ENCODE measurements at regions not wholly inside any gene's neighbourhood (a gene's known extent, or its start where the extent isn't known, plus 50 kb on each side); places are given as distances from the start of the nearest gene placed in this dataset.

DNA sequence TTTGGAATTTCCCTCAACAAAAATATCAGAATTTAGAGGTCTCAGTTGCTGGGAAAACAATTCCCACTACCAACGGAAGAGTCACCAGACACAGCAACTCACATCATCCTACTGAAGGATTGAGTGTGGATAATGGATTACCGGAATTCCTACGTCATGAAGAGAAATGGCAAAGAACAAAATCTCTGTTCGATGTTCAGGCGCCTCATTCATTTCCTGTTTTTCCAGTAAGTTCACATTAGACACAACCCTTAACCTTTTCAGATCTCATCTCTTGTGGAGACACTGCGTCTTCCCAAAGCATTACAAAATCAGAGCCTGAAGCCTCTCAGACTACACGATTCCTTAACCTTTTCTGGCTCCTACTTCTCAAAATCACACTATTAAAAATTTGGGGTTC is 58.5 kb upstream of the CPEB2 start:
- H3T11ph ChIP-seq (ENCODE audit: low read length) = no peak overlapping the region
- no peak for DNase-seq
- no peak overlapping the region for H3K27ac ChIP-seq (ENCODE audit: insufficient read length, low read depth, low read length)
- H3K4me2 ChIP-seq (ENCODE audit: insufficient read depth, insufficient read length, low read length) = no peak overlapping the region
- H3K9me3 Mint-ChIP-seq = peaks cover 3 to 6% of the 10 kb centered on the region in 2 experiments; a peak in 2 of 5 replicates
- H3K9ac ChIP-seq (ENCODE audit: extremely low read depth, insufficient read length, low read length) = no peak overlapping the region
- no peak overlapping the region for H3K4me3 Mint-ChIP-seq
- no peak overlapping the region for H4K8ac ChIP-seq (replicated peaks; ENCODE audit: insufficient read length, low read depth, low read length)
- H3K9me3 ChIP-seq (ENCODE audit: control insufficient read depth, low read depth, low read length) = no peaks in the 10 kb centered on the region
- H4K91ac ChIP-seq (ENCODE audit: insufficient read length, low read depth, low read length) = no peak overlapping the region
- H3K79me1 ChIP-seq (ENCODE audit: insufficient read depth, low read depth, low read length, poor library complexity, severe bottlenecking) = no peaks in the 10 kb centered on the region
- H3K4me1 Mint-ChIP-seq = no peaks in the 10 kb centered on the region
- H3K56ac ChIP-seq (ENCODE audit: insufficient read length, low read depth, low read length) = no peak overlapping the region
- no peaks in the 10 kb centered on the region for H3K4me1 ChIP-seq (ENCODE audit: insufficient read depth, low read length)
- no peak overlapping the region for H2AFZ ChIP-seq (ENCODE audit: low read length)
- H3K79me2 ChIP-seq (ENCODE audit: insufficient read depth, low read length) = no peaks in the 10 kb centered on the region
- H3K18ac ChIP-seq (ENCODE audit: insufficient read length, low read depth, low read length) = no peak overlapping the region
- no peak overlapping the region for H4K5ac ChIP-seq (ENCODE audit: insufficient read length, low read depth, low read length)
- no peak overlapping the region for H2AK5ac ChIP-seq (ENCODE audit: insufficient read length, low read length)
- H3K14ac ChIP-seq (ENCODE audit: insufficient read depth, low read length) = no peak overlapping the region
- no peaks in the 10 kb centered on the region for H3K27me3 ChIP-seq (ENCODE audit: insufficient read depth, low read length)
- no peaks in the 10 kb centered on the region for H3K36me3 Mint-ChIP-seq (ENCODE audit: insufficient read depth in 1 of 3, low read depth in 3 of 3)
- H3K27ac Mint-ChIP-seq = no peak overlapping the region
- no peak overlapping the region for H2BK120ac ChIP-seq (ENCODE audit: low read depth, low read length, poor library complexity, severe bottlenecking)
- no peaks in the 10 kb centered on the region for H3K27me3 Mint-ChIP-seq (ENCODE audit: low read depth)
- no peak overlapping the region for H3K4ac ChIP-seq (ENCODE audit: low read depth, low read length)
- no peak overlapping the region for H2BK15ac ChIP-seq (ENCODE audit: low read depth, low read length)
- H3K23ac ChIP-seq (ENCODE audit: insufficient read length, low read depth, low read length) = no peak overlapping the region
- no peak overlapping the region for H2BK12ac ChIP-seq (ENCODE audit: insufficient read length, low read depth, low read length)
- no peak overlapping the region for H2BK5ac ChIP-seq (ENCODE audit: insufficient read length, low read length)
- no peak overlapping the region for H2BK20ac ChIP-seq (ENCODE audit: low read depth, low read length, poor library complexity, severe bottlenecking)
- no peaks in the 10 kb centered on the region for H4K20me1 ChIP-seq (ENCODE audit: control insufficient read depth, insufficient read depth, insufficient read length)
- TF ChIP-seq, protein P1, sequence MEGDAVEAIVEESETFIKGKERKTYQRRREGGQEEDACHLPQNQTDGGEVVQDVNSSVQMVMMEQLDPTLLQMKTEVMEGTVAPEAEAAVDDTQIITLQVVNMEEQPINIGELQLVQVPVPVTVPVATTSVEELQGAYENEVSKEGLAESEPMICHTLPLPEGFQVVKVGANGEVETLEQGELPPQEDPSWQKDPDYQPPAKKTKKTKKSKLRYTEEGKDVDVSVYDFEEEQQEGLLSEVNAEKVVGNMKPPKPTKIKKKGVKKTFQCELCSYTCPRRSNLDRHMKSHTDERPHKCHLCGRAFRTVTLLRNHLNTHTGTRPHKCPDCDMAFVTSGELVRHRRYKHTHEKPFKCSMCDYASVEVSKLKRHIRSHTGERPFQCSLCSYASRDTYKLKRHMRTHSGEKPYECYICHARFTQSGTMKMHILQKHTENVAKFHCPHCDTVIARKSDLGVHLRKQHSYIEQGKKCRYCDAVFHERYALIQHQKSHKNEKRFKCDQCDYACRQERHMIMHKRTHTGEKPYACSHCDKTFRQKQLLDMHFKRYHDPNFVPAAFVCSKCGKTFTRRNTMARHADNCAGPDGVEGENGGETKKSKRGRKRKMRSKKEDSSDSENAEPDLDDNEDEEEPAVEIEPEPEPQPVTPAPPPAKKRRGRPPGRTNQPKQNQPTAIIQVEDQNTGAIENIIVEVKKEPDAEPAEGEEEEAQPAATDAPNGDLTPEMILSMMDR (conservative IDR thresholded peaks at IDR 0.05) = no peak
- no peaks in the 10 kb centered on the region for H3K23me2 ChIP-seq (ENCODE audit: insufficient read length, low read depth, low read length, poor library complexity, severe bottlenecking)
- no CpG with 5 or more reads among the region's 7 CpGs for WGBS (ENCODE audit: extremely low coverage, insufficient read length, low lambda C conversion rate)

Measured in H9 (cell line).